Esophagus muscularis mucosa (tissue), 4 donors: ENCODE measurements at regions not wholly inside any gene's neighbourhood (a gene's known extent, or its start where the extent isn't known, plus 50 kb on each side); places are given as distances from the start of the nearest gene placed in this dataset.

Source experiments
- DNase-seq: peaks from one replicate; pipeline ENCODE4 v3.0.0-alpha.2; 2017; ENCODE audit errors: extremely low spot score
- H3K27ac ChIP-seq, 4 donors: fragments of 200-600 bp; sonication (generic); replicated peaks in 1 of 4; 1 replicate in 3 of 4; 2 replicates in 1 of 4; pipeline ENCODE4 v1.5.1; 2016 to 2019; ENCODE audit warnings: mild to moderate bottlenecking in 1 of 4
- H3K27me3 ChIP-seq, 4 donors: fragments of 200-600 bp; sonication (generic); one replicate each; pipeline versions ENCODE4 v1.5.1 to v1.6.0; 2016 to 2019
- H3K36me3 ChIP-seq, 4 donors: fragments of 200-600 bp; sonication (generic); one replicate each; pipeline ENCODE4 v1.5.1; 2016 to 2019
- H3K4me1 ChIP-seq, 4 donors: fragments of 200-600 bp; sonication (generic); one replicate each; pipeline ENCODE4 v1.5.1; 2016 to 2019
- H3K4me3 ChIP-seq, 4 donors: fragments of 200-600 bp; sonication (generic); 1 replicate in 2 of 4; 2 replicates in 2 of 4; pipeline ENCODE4 v1.5.1; 2016 to 2019; ENCODE audit warnings: mild to moderate bottlenecking in 4 of 4, moderate library complexity in 1 of 4
- H3K9me3 ChIP-seq, 4 donors: fragments of 200-600 bp; sonication (generic); 1 replicate in 3 of 4; 2 replicates in 1 of 4; pipeline ENCODE4 v1.5.1; 2016 to 2019
- EP300 ChIP-seq: sonication (generic); formaldehyde crosslinking; IDR thresholded peaks from one replicate; pipeline ENCODE4 v1.6.1; 2017; ENCODE audit warnings: antibody characterized with exemption
- POLR2A ChIP-seq: fragments of 450-650 bp; IDR thresholded peaks from one replicate; pipeline ENCODE4 v1.6.1; 2017; ENCODE audit warnings: antibody characterized with exemption, moderate library complexity, mild to moderate bottlenecking, low read depth
- POLR2AphosphoS5 ChIP-seq, 2 donors: sonication (generic); formaldehyde crosslinking; IDR thresholded peaks; one replicate each; pipeline ENCODE4 v1.6.1; 2017; ENCODE audit warnings: antibody characterized with exemption in 2 of 2
- WGBS: methylation state at CpG from one replicate; pipeline ENCODE4 v1.1.5; 2018; 5-methylcytosine and 5-hydroxymethylcytosine counted together
- intact Hi-C: fragments of 100-400 bp; cut with DNase I; formaldehyde crosslinking; loops from one replicate; pipeline ENCODE4 v1.15.1; 2023
- TF ChIP-seq, protein P1 (sequence below), 3 experiments: fragments of 200-600 bp in 2 of 3; fragments of 450-650 bp in 1 of 3; sonication (generic) in 2 of 3; IDR thresholded peaks; one replicate each; pipeline ENCODE4 v1.5.1; 2017 to 2019; ENCODE audit warnings: antibody characterized with exemption in 3 of 3, mild to moderate bottlenecking in 2 of 3, moderate library complexity in 1 of 3

DNA sequence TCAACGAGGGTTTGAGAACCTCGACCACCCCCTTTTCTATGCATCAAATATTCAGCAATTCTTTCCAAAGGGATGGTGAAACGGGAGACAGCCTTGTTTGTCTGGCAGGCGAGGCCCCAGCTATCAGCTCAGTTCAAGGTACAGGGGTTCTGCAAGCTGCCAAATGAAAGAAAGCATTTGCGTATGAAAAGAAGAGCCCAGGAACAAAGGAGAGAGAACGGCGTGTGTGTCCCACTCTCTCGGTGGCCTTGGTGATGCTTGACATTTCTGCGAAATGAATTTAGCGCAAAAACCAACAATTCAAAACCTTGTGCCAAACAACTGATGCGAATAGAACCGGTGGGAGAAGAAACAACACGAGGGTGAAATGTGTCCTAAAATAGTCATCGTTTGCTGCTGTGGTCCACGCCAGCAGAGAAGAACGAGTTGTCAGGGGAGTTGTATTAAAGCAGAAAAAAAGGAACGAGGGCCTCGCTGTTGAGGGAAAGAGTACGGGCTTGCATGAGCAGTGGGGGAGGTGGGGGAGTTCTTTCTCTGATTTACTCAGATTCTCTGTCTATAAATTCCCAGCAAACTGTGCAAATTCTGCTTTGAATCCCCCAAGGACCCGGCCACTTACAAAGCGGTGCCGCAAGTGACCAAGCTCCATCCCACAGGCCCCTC, 97.7 kb downstream of the TMEM130 start:
- TF ChIP-seq POLR2A, result no peak
- no peak for TF ChIP-seq EP300
- TF ChIP-seq, protein P1, sequence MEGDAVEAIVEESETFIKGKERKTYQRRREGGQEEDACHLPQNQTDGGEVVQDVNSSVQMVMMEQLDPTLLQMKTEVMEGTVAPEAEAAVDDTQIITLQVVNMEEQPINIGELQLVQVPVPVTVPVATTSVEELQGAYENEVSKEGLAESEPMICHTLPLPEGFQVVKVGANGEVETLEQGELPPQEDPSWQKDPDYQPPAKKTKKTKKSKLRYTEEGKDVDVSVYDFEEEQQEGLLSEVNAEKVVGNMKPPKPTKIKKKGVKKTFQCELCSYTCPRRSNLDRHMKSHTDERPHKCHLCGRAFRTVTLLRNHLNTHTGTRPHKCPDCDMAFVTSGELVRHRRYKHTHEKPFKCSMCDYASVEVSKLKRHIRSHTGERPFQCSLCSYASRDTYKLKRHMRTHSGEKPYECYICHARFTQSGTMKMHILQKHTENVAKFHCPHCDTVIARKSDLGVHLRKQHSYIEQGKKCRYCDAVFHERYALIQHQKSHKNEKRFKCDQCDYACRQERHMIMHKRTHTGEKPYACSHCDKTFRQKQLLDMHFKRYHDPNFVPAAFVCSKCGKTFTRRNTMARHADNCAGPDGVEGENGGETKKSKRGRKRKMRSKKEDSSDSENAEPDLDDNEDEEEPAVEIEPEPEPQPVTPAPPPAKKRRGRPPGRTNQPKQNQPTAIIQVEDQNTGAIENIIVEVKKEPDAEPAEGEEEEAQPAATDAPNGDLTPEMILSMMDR (IDR thresholded peaks at IDR 0.05), result no peak
- no peak for TF ChIP-seq POLR2AphosphoS5 (IDR thresholded peaks at IDR 0.05)
- H3K4me3 ChIP-seq, result no peak overlapping the region
- no peaks in the 10 kb centered on the region for H3K36me3 ChIP-seq
- no peaks in the 10 kb centered on the region for H3K4me1 ChIP-seq
- no peak overlapping the region for H3K27ac ChIP-seq
- no peaks in the 10 kb centered on the region for H3K9me3 ChIP-seq
- peaks cover 0 to 5% (median 0%) of the 10 kb centered on the region in 4 donors for H3K27me3 ChIP-seq
- no peak for DNase-seq
- 37% methylated on average over 22 of the region's 22 CpGs for WGBS
- intact Hi-C loops, result no loop called here

DNA sequence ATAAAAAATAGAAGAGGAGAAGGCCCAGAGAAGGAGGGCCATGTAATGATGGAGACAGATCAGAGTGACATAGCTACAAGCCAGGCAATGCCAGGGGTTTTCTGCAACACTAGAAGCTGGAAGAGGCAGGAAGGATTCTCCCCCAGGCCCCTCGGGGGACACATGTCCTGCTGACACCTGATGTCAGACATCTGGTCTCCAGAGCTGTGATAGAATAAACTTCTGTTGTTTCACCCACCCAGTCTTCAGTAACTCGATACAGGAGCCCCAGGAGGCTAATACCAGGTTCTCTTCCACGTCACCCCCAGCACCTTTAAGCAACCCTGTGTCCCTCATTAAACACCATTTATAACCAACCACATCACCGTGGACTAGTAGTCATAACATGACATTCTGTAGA, 94.9 kb downstream of the TMEM130 start:
- intact Hi-C loops, result no loop called here
- Histone ChIP-seq H3K9me3 (no peaks in the 10 kb centered on the region), H3K27me3 (peaks cover 0 to 10% (median 0%) of the 10 kb centered on the region in 4 donors), H3K36me3 (no peaks in the 10 kb centered on the region), H3K4me3 (no peak overlapping the region), H3K27ac (no peak overlapping the region), H3K4me1 (no peaks in the 10 kb centered on the region)
- DNase-seq, result no peak
- TF ChIP-seq, protein P1 (IDR thresholded peaks at IDR 0.05), result no peak
- no peak for TF ChIP-seq POLR2A
- 33% methylated on average over 4 of the region's 4 CpGs for whole genome bisulfite sequencing

GRCh38 chr7:98777051-98777450, 92.8 kb downstream of the TMEM130 start:
- Histone ChIP-seq H3K9me3 (no peaks in the 10 kb centered on the region), H3K4me3 (no peak overlapping the region), H3K27ac (no peak overlapping the region), H3K4me1 (no peaks in the 10 kb centered on the region), H3K36me3 (no peaks in the 10 kb centered on the region), H3K27me3 (peaks cover 0 to 17% (median 0%) of the 10 kb centered on the region in 4 donors)
- intact Hi-C loops, result no loop called here
- no peak for DNase-seq
- TF ChIP-seq, protein P1 (IDR thresholded peaks at IDR 0.05), result no peak
- TF ChIP-seq EP300 (no peak), POLR2A (no peak), POLR2AphosphoS5 (IDR thresholded peaks at IDR 0.05) (no peak)
- WGBS, result 65% methylated on average over 7 of the region's 9 CpGs

- DNase-seq, result no peak
- TF ChIP-seq, protein P1 (IDR thresholded peaks at IDR 0.05), result no peak
- TF ChIP-seq EP300 (no peak), POLR2AphosphoS5 (IDR thresholded peaks at IDR 0.05) (no peak), POLR2A (no peak)
- peaks cover 0 to 30% (median 0%) of the 10 kb centered on the region in 4 donors for H3K27me3 ChIP-seq
- H3K4me3 ChIP-seq, result no peak overlapping the region
- H3K4me1 ChIP-seq, result no peaks in the 10 kb centered on the region
- intact Hi-C loops, result no loop called here
- WGBS, result 74% methylated on average over 4 of the region's 4 CpGs
- no peaks in the 10 kb centered on the region for H3K36me3 ChIP-seq
- no peaks in the 10 kb centered on the region for H3K9me3 ChIP-seq
- H3K27ac ChIP-seq, result no peak overlapping the region
Measured at GRCh38 chr7:98778421-98778820, 91.4 kb downstream of the TMEM130 start.
